ENCODE measurements at regions not wholly inside any gene's neighbourhood (a gene's known extent, or its start where the extent isn't known, plus 50 kb on each side); places are given as distances from the start of the nearest gene placed in this dataset.

- no peak for DNase-seq (ENCODE audit: low spot score)
These were observed 881.9 kb downstream of the QKI start for GRCh38 chr6:164296411-164296810.

GRCh38 chr6:164294047-164294784 is 879.7 kb downstream of the QKI start:
- no peak for DNase-seq (ENCODE audit: low spot score)

DNA sequence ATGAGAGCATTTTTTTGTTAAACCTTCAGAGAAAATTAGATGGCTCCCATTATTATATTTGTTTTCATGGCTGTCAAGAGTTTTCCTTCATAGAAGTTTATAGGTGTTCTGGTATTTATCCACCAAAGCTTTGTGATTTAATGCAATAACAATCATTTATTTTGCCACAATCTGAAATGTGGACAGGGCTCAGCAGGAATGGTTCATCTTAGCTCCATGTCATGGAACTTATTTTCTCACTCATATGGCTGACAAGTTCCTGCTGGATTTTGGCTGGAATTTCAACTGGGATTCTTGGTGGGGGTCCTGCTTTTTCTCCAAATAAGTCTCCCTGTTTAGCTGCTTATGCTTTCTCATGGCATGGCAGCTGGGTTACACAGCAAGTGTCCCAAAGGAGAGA is 876.7 kb downstream of the QKI start:
- DNase-seq (ENCODE audit: low spot score): no peak

DNA sequence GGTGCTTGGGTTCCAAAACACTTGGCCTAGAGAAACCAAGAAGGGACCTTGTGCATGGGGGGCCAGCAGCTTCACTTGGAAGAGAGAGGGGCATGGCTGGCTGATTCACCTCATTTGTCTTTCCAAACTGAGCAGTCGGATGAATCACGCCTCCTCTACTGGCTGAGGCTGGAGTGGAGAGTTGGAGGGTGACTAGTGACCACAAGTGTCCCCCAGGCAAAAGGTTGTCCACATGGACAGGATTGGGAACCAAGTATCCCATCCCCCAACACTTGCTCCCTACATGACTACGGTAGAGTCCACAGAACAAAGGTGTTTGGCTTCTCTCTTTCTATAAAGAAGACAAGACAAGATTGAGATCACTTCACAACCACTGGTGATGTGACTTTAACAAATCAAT is 875.6 kb downstream of the QKI start:
- DNase-seq (ENCODE audit: low spot score): no peak

DNA sequence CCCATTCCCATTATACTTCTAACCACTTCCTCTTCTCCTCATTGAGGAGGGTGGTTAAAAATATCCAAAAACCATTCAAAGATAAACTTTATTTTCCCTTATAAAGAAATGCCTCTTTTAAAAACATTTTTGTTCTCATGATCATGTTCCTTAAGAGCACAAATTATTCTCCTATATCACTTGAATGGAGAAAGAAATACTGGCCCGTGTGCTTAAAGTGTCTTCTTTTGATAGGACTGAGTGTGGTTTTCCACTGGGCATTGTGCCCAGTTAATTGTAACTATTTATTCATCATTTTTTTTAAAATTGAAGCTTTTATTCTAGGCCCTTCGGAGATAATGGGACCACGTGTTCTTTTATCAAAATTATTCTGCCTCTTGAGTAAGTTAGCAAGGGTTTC is 871.5 kb downstream of the QKI start:
- no peak for DNase-seq (ENCODE audit: low spot score)

GRCh38 chr6:164283574-164283973 is 869.1 kb downstream of the QKI start:
- DNase-seq (ENCODE audit: low spot score): no peak

- no peak for DNase-seq (ENCODE audit: low spot score)
These were observed 861.7 kb downstream of the QKI start for GRCh38 chr6:164276211-164276610.

DNA sequence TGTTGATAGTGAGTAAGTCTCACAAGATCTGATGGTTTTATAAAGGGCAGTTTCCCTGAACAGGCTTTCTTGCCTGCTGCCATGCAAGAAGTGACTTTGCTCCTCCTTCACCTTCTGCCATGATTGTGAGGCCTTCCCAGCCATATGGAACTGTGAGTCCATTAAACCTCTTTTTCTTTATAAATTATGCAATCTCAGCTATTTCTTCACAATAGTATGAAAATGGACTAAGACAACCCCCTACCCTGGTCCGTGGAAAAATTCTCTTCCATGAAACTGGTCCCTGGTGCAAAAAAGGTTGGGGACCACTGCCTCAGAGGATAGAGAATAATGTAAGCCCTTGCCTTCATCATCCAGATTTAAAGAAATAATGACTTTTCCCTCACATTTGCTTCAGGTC is 861.3 kb downstream of the QKI start:
- DNase-seq (ENCODE audit: low spot score): no peak

GRCh38 chr6:164274493-164274892 is 860.0 kb downstream of the QKI start:
- no peak for DNase-seq (ENCODE audit: low spot score)

DNA sequence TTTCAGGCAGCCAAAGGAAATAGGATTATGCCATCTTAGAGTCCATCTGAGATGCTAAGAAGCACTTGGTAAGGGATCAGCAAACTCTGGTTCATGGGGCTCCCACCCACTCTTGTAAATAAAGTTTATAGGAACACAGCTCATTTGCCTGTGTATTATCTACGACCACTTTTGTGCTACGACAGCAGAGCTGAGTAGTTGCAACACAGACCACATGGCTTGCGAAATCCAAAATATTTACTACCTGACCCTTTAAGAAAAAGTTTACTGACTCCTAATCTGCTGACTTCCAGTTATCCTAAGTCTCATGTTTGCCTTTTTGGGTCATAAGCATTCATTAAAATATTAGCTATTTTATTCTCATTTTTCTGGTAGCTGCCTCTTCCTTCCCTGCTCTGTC is 859.0 kb downstream of the QKI start:
- no peak for DNase-seq (ENCODE audit: low spot score)

GRCh38 chr6:164266851-164267250 is 852.3 kb downstream of the QKI start:
- DNase-seq (ENCODE audit: low spot score): no peak

DNA sequence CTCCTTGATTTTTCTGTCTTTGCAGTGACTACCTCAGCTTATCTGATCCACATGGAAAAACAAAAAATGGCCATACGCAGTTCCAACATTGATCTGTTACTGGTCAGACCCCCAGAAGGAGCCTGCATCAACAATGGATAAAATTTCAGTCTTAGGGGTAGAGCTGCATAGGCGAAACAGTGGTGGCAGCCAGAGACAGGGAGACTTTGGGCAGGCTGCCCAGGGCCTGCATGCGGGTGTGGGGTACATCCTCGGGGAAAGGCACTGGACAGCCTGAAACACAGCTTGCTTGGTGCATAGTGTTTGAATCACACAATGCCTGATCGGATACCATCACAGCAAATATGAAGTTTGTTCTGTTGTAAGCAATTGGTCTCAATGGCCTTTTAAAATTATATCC is 847.8 kb downstream of the QKI start:
- no peak for DNase-seq (ENCODE audit: low spot score)

DNA sequence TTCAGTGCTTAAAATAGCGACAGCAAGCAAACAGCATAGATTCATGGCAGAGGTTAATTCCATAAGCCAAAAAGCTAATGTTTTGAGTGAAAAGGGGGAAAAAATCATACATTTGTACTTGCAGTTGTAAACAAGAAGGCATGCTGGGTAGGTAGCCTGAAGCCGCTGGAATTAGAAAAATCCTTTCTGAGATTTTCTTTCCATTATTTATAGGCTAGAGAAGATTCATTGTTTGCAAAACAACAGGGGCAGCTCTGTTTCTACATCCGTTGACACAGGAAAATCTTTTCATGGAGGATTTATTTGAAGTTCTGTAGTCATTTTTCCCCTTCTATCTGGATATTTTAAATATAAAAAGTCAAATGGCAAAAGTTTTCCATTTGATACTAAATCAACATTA is 843.9 kb downstream of the QKI start:
- no peak for DNase-seq (ENCODE audit: low spot score)

- no peak for DNase-seq (ENCODE audit: low spot score)
These were observed 838.4 kb downstream of the QKI start for GRCh38 chr6:164252948-164253347.

DNA sequence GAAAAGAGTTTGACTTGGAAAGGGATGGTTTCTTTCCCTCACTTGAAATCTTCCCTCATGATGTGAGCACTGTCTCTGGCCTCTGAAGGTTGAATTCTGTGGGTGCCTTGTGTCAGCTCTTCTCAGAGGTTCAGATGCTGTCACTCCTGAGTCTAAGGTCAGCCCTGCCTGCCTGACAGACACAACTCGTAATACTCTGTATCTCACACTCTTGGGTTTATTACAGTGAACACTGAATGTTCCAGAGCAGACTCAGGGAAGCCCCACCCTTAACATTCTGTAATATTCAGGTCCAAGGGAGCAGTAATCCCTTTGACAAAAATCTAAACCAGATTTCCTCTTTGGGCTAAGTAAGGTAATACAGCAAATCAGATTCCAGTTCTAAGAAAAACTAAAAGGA is 837.8 kb downstream of the QKI start:
- no peak for DNase-seq (ENCODE audit: low spot score)

DNA sequence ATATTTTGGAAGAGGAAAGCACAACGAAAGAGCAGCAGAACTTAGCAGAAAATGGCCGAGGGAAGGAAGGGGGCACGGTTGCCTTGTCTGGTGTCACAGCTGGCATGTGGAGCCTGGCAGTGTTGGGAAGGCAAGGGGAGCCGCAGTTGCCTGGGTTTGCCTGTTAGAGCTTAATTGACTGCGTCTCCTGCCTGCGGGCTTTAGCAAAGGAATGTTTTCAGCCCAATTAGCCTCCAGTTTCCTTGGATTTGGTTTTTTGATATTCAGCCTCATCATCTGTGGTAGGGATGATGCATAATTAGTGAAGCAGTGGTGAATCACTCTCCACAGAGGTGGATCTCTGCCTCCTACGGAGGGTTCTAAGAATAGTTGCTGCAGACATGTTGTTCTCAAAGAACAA is 832.6 kb downstream of the QKI start:
- no peak for DNase-seq (ENCODE audit: low spot score)

GRCh38 chr6:164246082-164246481 is 831.6 kb downstream of the QKI start:
- no peak for DNase-seq (ENCODE audit: low spot score)

GRCh38 chr6:164243949-164244348 is 829.4 kb downstream of the QKI start:
- DNase-seq (ENCODE audit: low spot score): no peak

DNA sequence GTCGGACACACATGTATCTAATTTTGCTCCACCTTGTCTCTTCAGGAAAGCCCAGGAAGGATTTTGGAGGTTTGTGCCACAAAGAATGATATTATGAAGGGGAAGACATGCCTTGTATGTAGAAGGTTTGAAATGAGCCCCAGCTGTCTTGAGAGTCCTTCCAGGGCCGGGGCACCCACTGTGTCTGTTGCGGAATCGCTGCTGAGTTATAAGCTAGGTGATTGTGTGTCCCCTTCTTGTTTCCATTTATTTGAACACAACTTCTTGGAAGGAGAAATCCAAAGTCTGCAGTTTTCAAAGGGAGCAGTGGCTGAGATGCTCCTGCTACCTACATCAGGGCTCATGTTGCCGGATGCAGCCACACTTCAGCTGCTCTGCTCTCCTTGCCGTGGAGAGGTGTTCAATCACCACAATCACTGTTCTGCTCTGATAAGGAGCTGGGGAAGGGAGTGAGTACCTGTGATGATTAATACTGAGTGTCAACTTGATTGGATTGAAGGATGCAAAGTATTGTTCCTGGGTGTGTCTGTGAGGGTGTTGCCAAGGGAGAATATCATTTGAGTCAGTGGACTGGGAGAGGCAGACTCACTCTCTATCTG is 828.6 kb downstream of the QKI start:
- no peak for DNase-seq (ENCODE audit: low spot score)

- DNase-seq (ENCODE audit: low spot score): no peak
These were observed 816.3 kb downstream of the QKI start for GRCh38 chr6:164230804-164231203.

GRCh38 chr6:164230259-164230658 is 815.7 kb downstream of the QKI start:
- DNase-seq (ENCODE audit: low spot score): no peak

- DNase-seq (ENCODE audit: low spot score): no peak
These were observed 815.2 kb downstream of the QKI start for GRCh38 chr6:164229716-164230115.

DNA sequence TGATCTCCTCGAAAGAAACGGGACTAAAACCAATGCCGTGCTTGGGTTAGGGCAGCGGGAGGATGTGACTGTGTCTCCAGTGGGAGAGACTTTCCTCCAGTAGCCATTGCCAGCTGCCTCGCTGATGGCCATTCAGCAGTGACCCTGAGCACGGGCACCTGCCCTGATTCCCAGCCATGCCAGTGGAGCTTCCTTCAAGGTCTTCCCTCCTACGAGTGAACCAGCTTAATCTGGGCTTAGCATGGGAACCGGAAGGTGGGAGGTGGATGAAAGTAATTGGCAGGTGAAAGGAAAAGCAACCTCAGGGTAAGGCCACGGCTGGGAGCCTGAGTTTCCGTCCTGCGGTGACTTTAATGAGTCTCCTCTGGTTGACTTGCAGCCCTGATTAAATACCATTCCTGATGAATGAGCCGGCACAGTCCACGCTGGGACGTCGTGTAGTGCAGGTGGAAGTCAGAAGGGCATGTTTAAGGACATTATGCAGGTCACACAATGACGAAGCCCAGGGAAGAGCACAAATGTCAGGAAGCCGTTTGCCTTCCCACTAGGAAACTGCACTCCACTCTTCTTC is 813.5 kb downstream of the QKI start:
- no peak for DNase-seq (ENCODE audit: low spot score)

GRCh38 chr6:164216839-164217238 is 802.3 kb downstream of the QKI start:
- DNase-seq (ENCODE audit: low spot score): no peak

Data from ureter (tissue), 1 donor.